Mesothelial cell of epicardium (in vitro differentiated cells): ENCODE measurements at regions not wholly inside any gene's neighbourhood (a gene's known extent, or its start where the extent isn't known, plus 50 kb on each side); places are given as distances from the start of the nearest gene placed in this dataset.

Experiments
- DNase-seq, 2 experiments: peaks; one replicate each; pipeline ENCODE4 v3.0.0; 2021; ENCODE audit warnings: low spot score in 2 of 2; ENCODE audit not compliant: unreplicated experiment in 2 of 2
- H3K27ac Mint-ChIP-seq: 2 replicates; pipeline ENCODE4 v1.8.0; 2021; ENCODE audit warnings: mixed read lengths
- H3K27me3 Mint-ChIP-seq: 2 replicates; pipeline ENCODE4 v1.8.0; 2021; ENCODE audit warnings: low read depth, mixed read lengths
- H3K36me3 Mint-ChIP-seq: 2 replicates; pipeline ENCODE4 v1.8.0; 2021; ENCODE audit warnings: mixed read lengths
- H3K4me1 Mint-ChIP-seq: 2 replicates; pipeline ENCODE4 v1.8.0; 2021; ENCODE audit warnings: mixed read lengths
- H3K4me3 Mint-ChIP-seq: 2 replicates; pipeline ENCODE4 v1.8.0; 2021; ENCODE audit warnings: mild to moderate bottlenecking, moderate library complexity, mixed read lengths
- H3K9me3 Mint-ChIP-seq: 2 replicates; pipeline ENCODE4 v1.8.0; 2021; ENCODE audit warnings: mixed read lengths
- CTCF ChIP-seq: fragments of 200-600 bp; sonication (generic); IDR thresholded peaks from one replicate; pipeline ENCODE4 v1.5.0; 2021; ENCODE audit warnings: antibody characterized with exemption; ENCODE audit not compliant: unreplicated experiment

- no peak overlapping the region for H3K27ac Mint-ChIP-seq
Measured at GRCh38 chr9:119609277-119609971, 240.2 kb upstream of the BRINP1 start.

GRCh38 chr9:119601632-119602031 is 232.4 kb upstream of the BRINP1 start:
- H3K27ac Mint-ChIP-seq = no peak overlapping the region
- H3K4me3 Mint-ChIP-seq = no peak overlapping the region
- peaks cover 31% of the 10 kb centered on the region for H3K27me3 Mint-ChIP-seq
- no peak for DNase-seq
- TF ChIP-seq CTCF = no peak
- H3K4me1 Mint-ChIP-seq = no peaks in the 10 kb centered on the region
- H3K9me3 Mint-ChIP-seq = no peaks in the 10 kb centered on the region
- no peaks in the 10 kb centered on the region for H3K36me3 Mint-ChIP-seq

More at GRCh38 chr9:119609277-119609971, 240.2 kb upstream of the BRINP1 start:
- DNase-seq = no peak
- Mint-ChIP-seq H3K36me3 (no peaks in the 10 kb centered on the region), H3K4me1 (no peaks in the 10 kb centered on the region), H3K27me3 (peaks cover 43% of the 10 kb centered on the region), H3K4me3 (no peak overlapping the region), H3K9me3 (peaks cover 4% of the 10 kb centered on the region)
- TF ChIP-seq CTCF = no peak

GRCh38 chr9:119597499-119597898 is 228.3 kb upstream of the BRINP1 start:
- H3K4me3 Mint-ChIP-seq = no peak overlapping the region
- H3K27ac Mint-ChIP-seq = no peak overlapping the region
- H3K36me3 Mint-ChIP-seq = no peaks in the 10 kb centered on the region
- no peak for TF ChIP-seq CTCF
- DNase-seq = no peak
- peaks cover 40% of the 10 kb centered on the region for H3K27me3 Mint-ChIP-seq
- H3K9me3 Mint-ChIP-seq = no peaks in the 10 kb centered on the region
- no peaks in the 10 kb centered on the region for H3K4me1 Mint-ChIP-seq

GRCh38 chr9:119596703-119597102 is 227.5 kb upstream of the BRINP1 start:
- no peaks in the 10 kb centered on the region for H3K4me1 Mint-ChIP-seq
- H3K9me3 Mint-ChIP-seq = no peaks in the 10 kb centered on the region
- no peak overlapping the region for H3K27ac Mint-ChIP-seq
- no peak overlapping the region for H3K4me3 Mint-ChIP-seq
- H3K27me3 Mint-ChIP-seq = peaks cover 41% of the 10 kb centered on the region
- DNase-seq = no peak
- H3K36me3 Mint-ChIP-seq = no peaks in the 10 kb centered on the region
- no peak for TF ChIP-seq CTCF

GRCh38 chr9:119588874-119589744 is 219.9 kb upstream of the BRINP1 start:
- no peak for DNase-seq
- H3K27me3 Mint-ChIP-seq = peaks cover 60% of the 10 kb centered on the region
- H3K4me3 Mint-ChIP-seq = no peak overlapping the region
- no peaks in the 10 kb centered on the region for H3K36me3 Mint-ChIP-seq
- no peak for TF ChIP-seq CTCF
- H3K9me3 Mint-ChIP-seq = no peaks in the 10 kb centered on the region
- no peak overlapping the region for H3K27ac Mint-ChIP-seq
- no peaks in the 10 kb centered on the region for H3K4me1 Mint-ChIP-seq
